Superior temporal gyrus (tissue), 1 donor: ENCODE measurements at regions not wholly inside any gene's neighbourhood (a gene's known extent, or its start where the extent isn't known, plus 50 kb on each side); places are given as distances from the start of the nearest gene placed in this dataset.

Experiments
- DNase-seq: peaks from one replicate; pipeline ENCODE4 v3.0.0-alpha.2; 2016; ENCODE audit errors: extremely low spot score

- DNase-seq = no peak
These were observed 94.6 kb upstream of the SLC6A6 start for GRCh38 chr3:14307656-14308302.

GRCh38 chr3:14311729-14312128 is 90.7 kb upstream of the SLC6A6 start:
- DNase-seq = no peak

GRCh38 chr3:14312375-14312774 is 90.0 kb upstream of the SLC6A6 start:
- no peak for DNase-seq

GRCh38 chr3:14317057-14317553 is 85.3 kb upstream of the SLC6A6 start:
- no peak for DNase-seq

GRCh38 chr3:14318646-14319045 is 83.8 kb upstream of the SLC6A6 start:
- no peak for DNase-seq

GRCh38 chr3:14319654-14320182 is 82.7 kb upstream of the SLC6A6 start:
- DNase-seq = no peak

GRCh38 chr3:14320219-14320618 is 82.2 kb upstream of the SLC6A6 start:
- DNase-seq = no peak

- DNase-seq = no peak
These were observed 80.4 kb upstream of the SLC6A6 start for GRCh38 chr3:14322001-14322400.

- DNase-seq = no peak
These were observed 79.6 kb upstream of the SLC6A6 start for GRCh38 chr3:14322667-14323295.

- no peak for DNase-seq
These were observed 78.8 kb upstream of the SLC6A6 start for GRCh38 chr3:14323401-14324223.

- no peak for DNase-seq
These were observed 78.0 kb upstream of the SLC6A6 start for GRCh38 chr3:14324224-14324944.

GRCh38 chr3:14328422-14328821 is 74.0 kb upstream of the SLC6A6 start:
- no peak for DNase-seq

- no peak for DNase-seq
These were observed 73.1 kb upstream of the SLC6A6 start for GRCh38 chr3:14329116-14329830.

GRCh38 chr3:14329842-14330241 is 72.6 kb upstream of the SLC6A6 start:
- no peak for DNase-seq

- no peak for DNase-seq
These were observed 71.9 kb upstream of the SLC6A6 start for GRCh38 chr3:14330508-14330907.

- DNase-seq = no peak
These were observed 71.2 kb upstream of the SLC6A6 start for GRCh38 chr3:14331251-14331650.

GRCh38 chr3:14332392-14332791 is 70.0 kb upstream of the SLC6A6 start:
- DNase-seq = no peak

- no peak for DNase-seq
These were observed 69.2 kb upstream of the SLC6A6 start for GRCh38 chr3:14333215-14333614.

- DNase-seq = no peak
These were observed 68.8 kb upstream of the SLC6A6 start for GRCh38 chr3:14333621-14334020.

- no peak for DNase-seq
These were observed 68.3 kb upstream of the SLC6A6 start for GRCh38 chr3:14334136-14334535.

- no peak for DNase-seq
These were observed 67.5 kb upstream of the SLC6A6 start for GRCh38 chr3:14334936-14335335.
